BLaER1 treated with 17β-estradiol and CSF1 and Interleukin-3, amounts not matched to agents 10 nM and 100 nM (cell line): ENCODE measurements at regions not wholly inside any gene's neighbourhood (a gene's known extent, or its start where the extent isn't known, plus 50 kb on each side); places are given as distances from the start of the nearest gene placed in this dataset.

Source experiments
- H3K27ac ChIP-seq, 11 experiments: shearing (Covaris generic); formaldehyde crosslinking; 2 replicates each; pipeline ENCODE4 v1.8.1; 2022
- H3K27me3 ChIP-seq, 11 experiments: shearing (Covaris generic); formaldehyde crosslinking; 2 replicates each; pipeline ENCODE4 v1.8.1; 2022
- H3K36me3 ChIP-seq, 11 experiments: shearing (Covaris generic); formaldehyde crosslinking; 2 replicates each; pipeline ENCODE4 v1.8.1; 2022
- H3K4me1 ChIP-seq, 10 experiments: shearing (Covaris generic); formaldehyde crosslinking; 2 replicates each; pipeline ENCODE4 v1.8.1; 2022
- H3K4me2 ChIP-seq, 11 experiments: shearing (Covaris generic); formaldehyde crosslinking; 2 replicates each; pipeline ENCODE4 v1.8.1; 2022
- H3K4me3 ChIP-seq, 10 experiments: shearing (Covaris generic); formaldehyde crosslinking; 2 replicates each; pipeline ENCODE4 v1.8.1; 2022
- H3K9ac ChIP-seq, 11 experiments: shearing (Covaris generic); formaldehyde crosslinking; 2 replicates each; pipeline ENCODE4 v1.8.1; 2022
- H3K9me3 ChIP-seq, 11 experiments: shearing (Covaris generic); formaldehyde crosslinking; replicated peaks in 1 of 11; 2 replicates each; pipeline ENCODE4 v1.8.1; 2022
- H4K20me1 ChIP-seq, 11 experiments: shearing (Covaris generic); formaldehyde crosslinking; 2 replicates each; pipeline ENCODE4 v1.8.1; 2022
- Cebpa-rat ChIP-seq, 11 experiments: shearing (Covaris generic); IDR thresholded peaks; 2 replicates each; pipeline ENCODE4 v1.8.1; 2022

GRCh38 chr5:3145641-3146040 is 394.2 kb upstream of the IRX2 start:
- Histone ChIP-seq H3K27me3 (no peaks in the 10 kb centered on the region), H3K4me2 (no peak overlapping the region), H3K4me3 (no peak overlapping the region), H3K4me1 (peaks cover 0 to 2% (median 0%) of the 10 kb centered on the region in 10 experiments; a peak in 4 of 20 replicates), H3K9ac (no peak overlapping the region), H3K27ac (no peak overlapping the region), H3K36me3 (no peaks in the 10 kb centered on the region), H3K9me3 (peaks cover 0 to 8% (median 4%) of the 10 kb centered on the region in 11 experiments; a peak in 5 of 22 replicates), H4K20me1 (no peaks in the 10 kb centered on the region)
- no peak for TF ChIP-seq Cebpa-rat (IDR thresholded peaks at IDR 0.05)

DNA sequence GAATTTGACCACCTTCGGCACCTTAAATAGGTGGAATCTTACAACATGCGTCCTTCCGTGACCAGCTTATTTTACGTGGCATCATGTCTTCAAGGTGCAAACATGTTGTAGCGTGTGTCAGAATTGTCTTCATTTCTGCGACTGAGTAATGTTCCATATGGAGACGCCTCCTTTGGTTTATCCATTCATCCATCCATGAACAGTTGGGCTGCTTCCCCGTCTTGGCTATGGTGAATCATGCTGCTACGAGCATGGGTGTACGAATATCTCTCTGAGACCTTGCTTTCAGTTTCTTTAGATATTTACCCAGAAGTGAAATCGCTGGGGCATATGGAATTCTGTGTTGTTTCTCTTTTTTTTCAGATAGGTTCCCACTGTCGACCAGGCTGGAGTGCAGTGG is 391.9 kb upstream of the IRX2 start:
- H3K36me3 ChIP-seq, result no peaks in the 10 kb centered on the region
- peaks cover 0 to 5% (median 0%) of the 10 kb centered on the region in 10 experiments; a peak in 4 of 20 replicates for H3K4me1 ChIP-seq
- H3K27me3 ChIP-seq, result no peaks in the 10 kb centered on the region
- no peak overlapping the region for H3K4me3 ChIP-seq
- no peak for TF ChIP-seq Cebpa-rat (IDR thresholded peaks at IDR 0.05)
- no peak overlapping the region for H3K9ac ChIP-seq
- no peak overlapping the region for H3K27ac ChIP-seq
- peaks cover 0 to 12% (median 5%) of the 10 kb centered on the region in 11 experiments; a peak in 6 of 22 replicates for H3K9me3 ChIP-seq
- H3K4me2 ChIP-seq, result no peak overlapping the region
- no peaks in the 10 kb centered on the region for H4K20me1 ChIP-seq

DNA sequence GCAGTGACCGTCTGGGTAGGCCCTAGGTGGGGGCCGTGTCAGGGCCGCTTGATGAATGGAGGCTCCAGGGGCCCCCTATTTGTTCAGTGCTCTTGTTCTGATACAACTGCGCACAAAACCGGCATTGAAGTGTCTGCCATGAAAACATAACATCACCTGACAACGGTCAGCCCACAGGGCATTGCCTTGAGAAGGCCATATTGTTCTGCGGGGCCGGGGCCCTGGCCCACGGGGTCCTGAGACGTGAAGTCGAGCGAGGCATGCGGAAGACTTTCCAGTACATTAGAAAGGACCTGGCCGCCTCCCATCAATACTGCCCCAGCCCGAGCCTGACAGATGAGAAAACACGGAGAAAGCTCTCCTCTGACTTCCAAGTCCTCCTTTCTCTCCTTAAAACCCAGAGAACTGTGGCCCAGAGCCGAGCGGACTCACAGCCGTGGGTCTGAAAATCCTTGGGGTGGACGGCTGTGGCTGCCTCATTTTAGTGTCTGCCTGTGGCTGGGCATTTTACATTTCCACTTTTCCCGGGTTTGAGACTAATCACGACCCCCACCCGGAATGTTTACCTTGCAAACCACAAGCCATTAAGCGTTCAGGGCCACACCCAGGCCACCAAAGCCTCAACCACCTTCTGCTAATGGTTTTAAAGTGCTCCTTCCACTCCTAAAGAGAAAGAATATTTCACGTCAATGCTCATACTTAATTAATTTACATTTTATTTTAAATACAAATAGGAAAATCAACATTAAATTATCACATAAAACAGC is 391.0 kb upstream of the IRX2 start:
- Histone ChIP-seq H3K4me3 (no peak overlapping the region), H3K4me1 (peaks cover 0 to 5% (median 0%) of the 10 kb centered on the region in 10 experiments; a peak in 4 of 20 replicates), H3K27ac (no peak overlapping the region), H3K4me2 (no peak overlapping the region), H3K9me3 (peaks cover 0 to 10% (median 2%) of the 10 kb centered on the region in 11 experiments; a peak in 6 of 22 replicates), H3K9ac (no peak overlapping the region), H4K20me1 (no peaks in the 10 kb centered on the region), H3K27me3 (no peaks in the 10 kb centered on the region), H3K36me3 (no peaks in the 10 kb centered on the region)
- TF ChIP-seq Cebpa-rat (IDR thresholded peaks at IDR 0.05), result no peak

GRCh38 chr5:3140117-3140516 is 388.6 kb upstream of the IRX2 start:
- Histone ChIP-seq H3K4me3 (no peak overlapping the region), H3K27ac (no peak overlapping the region), H3K9me3 (peaks cover 0 to 11% (median 0%) of the 10 kb centered on the region in 11 experiments; a peak in 4 of 22 replicates), H3K27me3 (no peaks in the 10 kb centered on the region), H3K36me3 (no peaks in the 10 kb centered on the region), H3K4me2 (no peak overlapping the region), H3K9ac (no peak overlapping the region), H3K4me1 (peaks cover 0 to 5% (median 0%) of the 10 kb centered on the region in 10 experiments; a peak in 4 of 20 replicates), H4K20me1 (no peaks in the 10 kb centered on the region)
- TF ChIP-seq Cebpa-rat (IDR thresholded peaks at IDR 0.05), result no peak

GRCh38 chr5:3139499-3139931 is 388.0 kb upstream of the IRX2 start:
- no peak overlapping the region for H3K9ac ChIP-seq
- H3K27me3 ChIP-seq, result no peaks in the 10 kb centered on the region
- H3K4me1 ChIP-seq, result peaks cover 0 to 7% (median 5%) of the 10 kb centered on the region in 10 experiments; a peak in 15 of 20 replicates
- TF ChIP-seq Cebpa-rat (IDR thresholded peaks at IDR 0.05), result no peak
- no peak overlapping the region for H3K27ac ChIP-seq
- H3K4me3 ChIP-seq, result no peak overlapping the region
- H4K20me1 ChIP-seq, result no peaks in the 10 kb centered on the region
- H3K36me3 ChIP-seq, result no peaks in the 10 kb centered on the region
- no peak overlapping the region for H3K4me2 ChIP-seq
- peaks cover 0 to 11% (median 0%) of the 10 kb centered on the region in 11 experiments; a peak in 4 of 22 replicates for H3K9me3 ChIP-seq

GRCh38 chr5:3131161-3131560 is 379.7 kb upstream of the IRX2 start:
- Histone ChIP-seq H3K4me2 (no peak overlapping the region), H3K27me3 (no peaks in the 10 kb centered on the region), H3K9me3 (peaks cover 0 to 6% (median 0%) of the 10 kb centered on the region in 11 experiments; a peak in 1 of 22 replicates), H3K4me3 (no peak overlapping the region), H3K27ac (no peak overlapping the region), H4K20me1 (no peaks in the 10 kb centered on the region), H3K9ac (no peak overlapping the region), H3K4me1 (peaks cover 0 to 21% (median 16%) of the 10 kb centered on the region in 10 experiments; a peak in 15 of 20 replicates), H3K36me3 (no peaks in the 10 kb centered on the region)
- TF ChIP-seq Cebpa-rat (IDR thresholded peaks at IDR 0.05), result no peak

GRCh38 chr5:3129252-3129651 is 377.8 kb upstream of the IRX2 start:
- Histone ChIP-seq H3K9me3 (no peaks in the 10 kb centered on the region), H3K36me3 (no peaks in the 10 kb centered on the region), H4K20me1 (no peaks in the 10 kb centered on the region), H3K27ac (no peak overlapping the region), H3K27me3 (no peaks in the 10 kb centered on the region), H3K4me3 (no peak overlapping the region), H3K4me2 (no peak overlapping the region), H3K9ac (no peak overlapping the region), H3K4me1 (peaks cover 0 to 13% (median 10%) of the 10 kb centered on the region in 10 experiments; a peak in 15 of 20 replicates)
- TF ChIP-seq Cebpa-rat (IDR thresholded peaks at IDR 0.05), result no peak

DNA sequence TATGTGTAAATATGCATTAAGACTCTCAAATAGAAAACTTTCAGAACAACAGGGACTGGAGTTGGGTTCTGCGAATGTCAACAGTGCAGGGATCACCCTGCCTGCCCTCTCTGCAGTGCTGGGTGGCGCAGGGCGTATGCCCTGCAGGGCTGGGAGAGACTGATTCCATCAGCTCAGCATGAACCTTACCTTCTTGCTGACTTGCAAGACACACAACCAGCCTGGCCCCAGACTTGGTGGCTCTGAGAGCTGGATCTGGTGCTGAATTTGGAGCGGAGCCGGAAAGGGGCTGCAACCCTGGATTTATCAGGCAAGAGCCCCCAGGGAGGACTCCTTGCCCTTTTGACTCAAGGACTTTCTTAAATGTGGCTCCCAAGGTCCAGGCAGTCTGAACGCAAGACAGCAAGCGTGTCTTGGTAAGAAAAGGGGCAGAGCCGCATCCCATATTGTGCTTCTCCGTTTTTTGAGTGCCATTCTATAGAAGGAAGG is 376.0 kb upstream of the IRX2 start:
- Histone ChIP-seq H3K4me2 (no peak overlapping the region), H3K36me3 (no peaks in the 10 kb centered on the region), H3K9me3 (no peaks in the 10 kb centered on the region), H3K27me3 (peaks cover 0 to 12% (median 8%) of the 10 kb centered on the region in 11 experiments; a peak in 13 of 22 replicates), H3K4me3 (no peak overlapping the region), H3K9ac (no peak overlapping the region), H4K20me1 (no peaks in the 10 kb centered on the region), H3K4me1 (no peaks in the 10 kb centered on the region), H3K27ac (no peak overlapping the region)
- no peak for TF ChIP-seq Cebpa-rat (IDR thresholded peaks at IDR 0.05)

DNA sequence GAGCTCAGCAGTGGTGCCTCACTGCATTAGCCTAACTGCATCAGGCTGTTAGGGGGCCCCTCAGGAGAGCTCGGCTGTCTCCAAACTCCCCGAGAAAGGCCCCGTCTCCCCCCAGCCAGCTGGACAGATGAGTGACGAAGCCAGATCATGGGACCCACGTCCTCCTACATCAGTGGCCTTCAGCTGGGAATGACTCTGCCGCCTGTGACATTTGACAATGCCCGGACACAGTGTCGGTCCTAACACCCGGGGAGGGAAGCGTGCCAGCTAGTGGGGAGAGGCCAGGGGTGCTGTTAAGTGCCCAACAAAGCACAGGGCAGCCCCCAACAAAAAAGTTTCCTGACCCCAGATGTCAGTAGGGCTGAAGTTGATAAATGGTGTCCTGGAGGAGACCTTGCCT is 375.2 kb upstream of the IRX2 start:
- Histone ChIP-seq H3K27me3 (peaks cover 0 to 20% (median 15%) of the 10 kb centered on the region in 11 experiments; a peak in 19 of 22 replicates), H3K4me3 (no peak overlapping the region), H3K9me3 (no peaks in the 10 kb centered on the region), H3K9ac (no peak overlapping the region), H3K36me3 (no peaks in the 10 kb centered on the region), H4K20me1 (no peaks in the 10 kb centered on the region), H3K4me1 (peaks cover 0 to 4% (median 2%) of the 10 kb centered on the region in 10 experiments; a peak in 10 of 20 replicates), H3K27ac (no peak overlapping the region), H3K4me2 (no peak overlapping the region)
- no peak for TF ChIP-seq Cebpa-rat (IDR thresholded peaks at IDR 0.05)
